HEK293 (cell line): ENCODE measurements at regions not wholly inside any gene's neighbourhood (a gene's known extent, or its start where the extent isn't known, plus 50 kb on each side); places are given as distances from the start of the nearest gene placed in this dataset.
A peak's percentile ranks its signal among the peaks of the same experiment; 100 is the strongest.

Experiments
- CTCF ChIA-PET: fragments of 350-600 bp; formaldehyde crosslinking; extraction: SDS; loops from one replicate; lab custom pipeline; 2021; ENCODE audit warnings: antibody characterized with exemption; lab: Yijun Ruan, JAX
- POLR2A ChIA-PET: fragments of 300-600 bp; formaldehyde crosslinking; extraction: SDS; loops from one replicate; lab custom pipeline; 2020; ENCODE audit warnings: antibody characterized with exemption, inconsistent platforms; lab: Yijun Ruan, JAX
- H3K27ac ChIP-seq: fragments of 200-500 bp; sonication (Bioruptor generic); 2 replicates; pipeline ENCODE4 v1.5.1; 2014; ENCODE audit warnings: low read depth, low read length, control low read depth, inconsistent platforms; ENCODE audit errors: extremely low read depth
- H3K36me3 ChIP-seq, 2 experiments: fragments of 200-500 bp in 1 of 2; sonication (Bioruptor generic) in 1 of 2; 1 replicate in 1 of 2; 2 replicates in 1 of 2; pipeline ENCODE4 v1.5.1; 2014 to 2017; ENCODE audit warnings: inconsistent platforms in 2 of 2, low read length in 2 of 2; ENCODE audit not compliant: control insufficient read depth in 2 of 2, insufficient read depth in 1 of 2
- H3K4me1 ChIP-seq: fragments of 200-500 bp; sonication (Bioruptor generic); 2 replicates; pipeline ENCODE4 v1.5.1; 2014; ENCODE audit warnings: mild to moderate bottlenecking, low read length, inconsistent platforms; ENCODE audit not compliant: control insufficient read depth, insufficient read depth
- H3K4me3 ChIP-seq: 2 replicates; pipeline ENCODE4 v1.5.1; 2011; ENCODE audit warnings: low read depth, mild to moderate bottlenecking, control low read depth, low read length, moderate library complexity
- H3K9me3 ChIP-seq: fragments of 200-500 bp; sonication (Bioruptor generic); 2 replicates; pipeline ENCODE4 v1.5.1; 2014; ENCODE audit warnings: low read depth, low read length, inconsistent platforms; ENCODE audit not compliant: control insufficient read depth, insufficient read depth
- GLIS2 ChIP-seq: fragments of 450-650 bp; formaldehyde crosslinking; IDR thresholded peaks from 2 replicates; pipeline ENCODE4 v1.5.1; 2016; ENCODE audit warnings: missing biosample characterization, missing genetic modification characterization
- KLF10 ChIP-seq: fragments of 450-650 bp; IDR thresholded peaks from 2 replicates; pipeline ENCODE4 v1.5.1; 2018; ENCODE audit warnings: missing biosample characterization, mild to moderate bottlenecking, missing genetic modification characterization
- MEIS1 ChIP-seq: sonication (generic); formaldehyde crosslinking; IDR thresholded peaks from 2 replicates; pipeline ENCODE4 v1.8.1; 2022; ENCODE audit warnings: missing genetic modification reagents, mild to moderate bottlenecking, borderline replicate concordance
- PRDM1 ChIP-seq: fragments of 450-650 bp; formaldehyde crosslinking; IDR thresholded peaks from 2 replicates; pipeline ENCODE4; 2016; ENCODE audit warnings: missing biosample characterization, missing genetic modification characterization
- SCRT1 ChIP-seq: fragments of 450-650 bp; formaldehyde crosslinking; IDR thresholded peaks from 2 replicates; pipeline ENCODE4 v1.5.1; 2016; ENCODE audit warnings: missing biosample characterization, missing genetic modification characterization, borderline replicate concordance
- ZBTB20 ChIP-seq: fragments of 450-650 bp; formaldehyde crosslinking; IDR thresholded peaks from 2 replicates; pipeline ENCODE4 v1.5.1; 2016; ENCODE audit warnings: missing biosample characterization, missing genetic modification characterization
- ZBTB21 ChIP-seq: fragments of 450-650 bp; formaldehyde crosslinking; IDR thresholded peaks from 2 replicates; pipeline ENCODE4 v1.5.1; 2017; ENCODE audit warnings: missing biosample characterization, missing genetic modification characterization
- ZBTB8A ChIP-seq: fragments of 450-650 bp; formaldehyde crosslinking; IDR thresholded peaks from 2 replicates; pipeline ENCODE4 v1.5.1; 2016; ENCODE audit warnings: missing biosample characterization, missing genetic modification characterization
- ZFP37 ChIP-seq: fragments of 450-650 bp; formaldehyde crosslinking; IDR thresholded peaks from 2 replicates; pipeline ENCODE4 v1.5.1; 2016; ENCODE audit warnings: missing biosample characterization, missing genetic modification characterization
- ZNF10 ChIP-seq: fragments of 450-650 bp; formaldehyde crosslinking; IDR thresholded peaks from 2 replicates; pipeline ENCODE4 v1.5.1; 2017; ENCODE audit warnings: missing biosample characterization, missing genetic modification characterization
- ZNF350 ChIP-seq: fragments of 450-650 bp; formaldehyde crosslinking; IDR thresholded peaks from 2 replicates; pipeline ENCODE4 v1.5.0; 2017; ENCODE audit warnings: missing biosample characterization, mild to moderate bottlenecking, missing genetic modification characterization
- ZNF354C ChIP-seq: fragments of 450-650 bp; formaldehyde crosslinking; IDR thresholded peaks from 2 replicates; pipeline ENCODE4 v1.5.1; 2016; ENCODE audit warnings: missing biosample characterization, missing genetic modification characterization, low read depth, borderline replicate concordance
- ZNF510 ChIP-seq: fragments of 450-650 bp; formaldehyde crosslinking; IDR thresholded peaks from 2 replicates; pipeline ENCODE4 v1.5.1; 2018; ENCODE audit warnings: mild to moderate bottlenecking, missing genetic modification characterization, missing biosample characterization; ENCODE audit not compliant: insufficient replicate concordance
- ZNF560 ChIP-seq: fragments of 450-650 bp; formaldehyde crosslinking; IDR thresholded peaks from 2 replicates; pipeline ENCODE4 v1.5.1; 2017; ENCODE audit warnings: missing biosample characterization, missing genetic modification characterization, borderline replicate concordance
- ZNF660 ChIP-seq: fragments of 450-650 bp; IDR thresholded peaks from 2 replicates; pipeline ENCODE4 v1.5.1; 2018; ENCODE audit warnings: missing biosample characterization, mild to moderate bottlenecking, missing genetic modification characterization
- ZNF747 ChIP-seq: fragments of 450-650 bp; formaldehyde crosslinking; IDR thresholded peaks from 2 replicates; pipeline ENCODE4 v1.5.1; 2016; ENCODE audit warnings: missing biosample characterization, missing genetic modification characterization
- TF ChIP-seq, protein P1 (sequence below): fragments of 450-650 bp; formaldehyde crosslinking; IDR thresholded peaks from 2 replicates; pipeline ENCODE4 v1.5.1; 2016; ENCODE audit warnings: missing biosample characterization, missing genetic modification characterization
- TF ChIP-seq, protein P2 (sequence below): fragments of 450-650 bp; formaldehyde crosslinking; IDR thresholded peaks from 2 replicates; pipeline ENCODE4 v1.5.1; 2017; ENCODE audit warnings: missing biosample characterization, missing genetic modification characterization
- TF ChIP-seq, protein P3 (sequence below): fragments of 450-650 bp; formaldehyde crosslinking; IDR thresholded peaks from 2 replicates; pipeline ENCODE4 v1.5.1; 2017; ENCODE audit warnings: missing biosample characterization, mild to moderate bottlenecking, missing genetic modification characterization, moderate library complexity
- TF ChIP-seq, protein P4 (sequence below): fragments of 450-650 bp; formaldehyde crosslinking; IDR thresholded peaks from 2 replicates; pipeline ENCODE4 v1.5.1; 2016; ENCODE audit warnings: missing biosample characterization, missing genetic modification characterization

GRCh38 chr2:160989778-160990177 is 170.4 kb upstream of the TANK start:
- ChIA-PET POLR2A (interaction anchor here (0.5 kb wide), 1 partner anchor 575 kb away, joined by 3 read pairs; no protein-coding TSS in a partner anchor), CTCF (interaction anchor here (0.6 to 2.0 kb wide), 4 partner anchors 13 to 880 kb away, joined by 3 to 7 read pairs (median 4); no protein-coding TSS in a partner anchor)
- Histone ChIP-seq H3K27ac (no peak overlapping the region), H3K9me3 (no peaks in the 10 kb centered on the region), H3K4me1 (0 out of 2 replicates have a peak, but pooled peaks cover 2% of the 10 kb centered on the region), H3K36me3 (no peaks in the 10 kb centered on the region), H3K4me3 (no peak overlapping the region)
- no peak for TF ChIP-seq ZNF350 (tag by site-specific recombination)
- no peak for TF ChIP-seq ZBTB8A (tag by site-specific recombination)
- TF ChIP-seq PRDM1 (tag by site-specific recombination) = no peak
- TF ChIP-seq ZNF10 (tag by site-specific recombination) = no peak
- no peak for TF ChIP-seq SCRT1 (tag by site-specific recombination)
- TF ChIP-seq ZNF560 (tag by site-specific recombination) = no peak
- TF ChIP-seq MEIS1 = no peak
- TF ChIP-seq, protein P1, sequence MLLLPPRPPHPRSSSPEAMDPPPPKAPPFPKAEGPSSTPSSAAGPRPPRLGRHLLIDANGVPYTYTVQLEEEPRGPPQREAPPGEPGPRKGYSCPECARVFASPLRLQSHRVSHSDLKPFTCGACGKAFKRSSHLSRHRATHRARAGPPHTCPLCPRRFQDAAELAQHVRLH (tag by site-specific recombination) = no peak
- TF ChIP-seq ZNF660 (tag by site-specific recombination) = no peak
- no peak for TF ChIP-seq ZBTB20 (tag by site-specific recombination)
- no peak for TF ChIP-seq ZFP37 (tag by site-specific recombination)
- no peak for TF ChIP-seq ZNF354C
- TF ChIP-seq GLIS2 (tag by site-specific recombination) = no peak
- TF ChIP-seq ZNF510 (tag by site-specific recombination) = no peak

GRCh38 chr2:160993654-160994061 is 166.6 kb upstream of the TANK start:
- Histone ChIP-seq H3K4me3 (no peak overlapping the region), H3K36me3 (no peaks in the 10 kb centered on the region), H3K27ac (no peak overlapping the region), H3K9me3 (no peaks in the 10 kb centered on the region), H3K4me1 (0 out of 2 replicates have a peak, but pooled peaks cover 2% of the 10 kb centered on the region)
- ChIA-PET POLR2A (no interaction called here), CTCF (interaction anchor here (0.5 to 2.8 kb wide), 24 partner anchors 8 to 957 kb away, joined by 3 to 20 read pairs (median 4); no protein-coding TSS in a partner anchor)
- TF ChIP-seq ZNF747 = no peak
- TF ChIP-seq, protein P2, sequence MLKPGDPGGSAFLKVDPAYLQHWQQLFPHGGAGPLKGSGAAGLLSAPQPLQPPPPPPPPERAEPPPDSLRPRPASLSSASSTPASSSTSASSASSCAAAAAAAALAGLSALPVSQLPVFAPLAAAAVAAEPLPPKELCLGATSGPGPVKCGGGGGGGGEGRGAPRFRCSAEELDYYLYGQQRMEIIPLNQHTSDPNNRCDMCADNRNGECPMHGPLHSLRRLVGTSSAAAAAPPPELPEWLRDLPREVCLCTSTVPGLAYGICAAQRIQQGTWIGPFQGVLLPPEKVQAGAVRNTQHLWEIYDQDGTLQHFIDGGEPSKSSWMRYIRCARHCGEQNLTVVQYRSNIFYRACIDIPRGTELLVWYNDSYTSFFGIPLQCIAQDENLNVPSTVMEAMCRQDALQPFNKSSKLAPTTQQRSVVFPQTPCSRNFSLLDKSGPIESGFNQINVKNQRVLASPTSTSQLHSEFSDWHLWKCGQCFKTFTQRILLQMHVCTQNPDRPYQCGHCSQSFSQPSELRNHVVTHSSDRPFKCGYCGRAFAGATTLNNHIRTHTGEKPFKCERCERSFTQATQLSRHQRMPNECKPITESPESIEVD (tag by site-specific recombination) = 0 out of 2 replicates have a peak, but pooled peaks have one; percentile 32
- TF ChIP-seq ZBTB21 = no peak
- TF ChIP-seq, protein P3, sequence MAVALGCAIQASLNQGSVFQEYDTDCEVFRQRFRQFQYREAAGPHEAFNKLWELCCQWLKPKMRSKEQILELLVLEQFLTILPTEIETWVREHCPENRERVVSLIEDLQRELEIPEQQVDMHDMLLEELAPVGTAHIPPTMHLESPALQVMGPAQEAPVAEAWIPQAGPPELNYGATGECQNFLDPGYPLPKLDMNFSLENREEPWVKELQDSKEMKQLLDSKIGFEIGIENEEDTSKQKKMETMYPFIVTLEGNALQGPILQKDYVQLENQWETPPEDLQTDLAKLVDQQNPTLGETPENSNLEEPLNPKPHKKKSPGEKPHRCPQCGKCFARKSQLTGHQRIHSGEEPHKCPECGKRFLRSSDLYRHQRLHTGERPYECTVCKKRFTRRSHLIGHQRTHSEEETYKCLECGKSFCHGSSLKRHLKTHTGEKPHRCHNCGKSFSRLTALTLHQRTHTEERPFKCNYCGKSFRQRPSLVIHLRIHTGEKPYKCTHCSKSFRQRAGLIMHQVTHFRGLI = peak; percentile 26; the same call in 1 of the 2 replicates
- TF ChIP-seq, protein P4, sequence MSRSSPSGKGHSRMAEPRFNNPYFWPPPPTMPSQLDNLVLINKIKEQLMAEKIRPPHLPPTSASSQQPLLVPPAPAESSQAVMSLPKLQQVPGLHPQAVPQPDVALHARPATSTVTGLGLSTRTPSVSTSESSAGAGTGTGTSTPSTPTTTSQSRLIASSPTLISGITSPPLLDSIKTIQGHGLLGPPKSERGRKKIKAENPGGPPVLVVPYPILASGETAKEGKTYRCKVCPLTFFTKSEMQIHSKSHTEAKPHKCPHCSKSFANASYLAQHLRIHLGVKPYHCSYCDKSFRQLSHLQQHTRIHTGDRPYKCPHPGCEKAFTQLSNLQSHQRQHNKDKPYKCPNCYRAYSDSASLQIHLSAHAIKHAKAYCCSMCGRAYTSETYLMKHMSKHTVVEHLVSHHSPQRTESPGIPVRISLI (tag by site-specific recombination) = no peak
- TF ChIP-seq KLF10 (tag by site-specific recombination) = no peak
